K562 (cell line): ENCODE measurements at regions not wholly inside any gene's neighbourhood (a gene's known extent, or its start where the extent isn't known, plus 50 kb on each side); places are given as distances from the start of the nearest gene placed in this dataset.

ENCODE experiments used
- HMGN3 ChIP-seq: IDR thresholded peaks from 2 replicates; pipeline ENCODE4 v1.6.1; 2011; ENCODE audit warnings: borderline replicate concordance, low read depth, mild to moderate bottlenecking, mixed read lengths, low read length; ENCODE audit not compliant: insufficient read length; ENCODE audit errors: extremely low read depth
- NUFIP1 ChIP-seq: fragments of 450-650 bp; IDR thresholded peaks from 2 replicates; pipeline ENCODE4 v1.6.1; 2018; ENCODE audit not compliant: partially characterized antibody
- TAF1 ChIP-seq: IDR thresholded peaks from 2 replicates; pipeline ENCODE4 v1.6.1; 2011; ENCODE audit warnings: mild to moderate bottlenecking, low read length, moderate library complexity; ENCODE audit not compliant: insufficient read depth, control insufficient read depth, severe bottlenecking; ENCODE audit errors: extremely low read depth
- ZSCAN29 ChIP-seq: fragments of 450-650 bp; IDR thresholded peaks from 2 replicates; pipeline ENCODE4 v1.6.1; 2017

GRCh38 chr4:100938698-100939097, 408.6 kb downstream of the PPP3CA start:
- TF ChIP-seq ZSCAN29 (no peak), NUFIP1 (no peak), HMGN3 (no peak), TAF1 (no peak)
